ENCODE measurements at regions not wholly inside any gene's neighbourhood (a gene's known extent, or its start where the extent isn't known, plus 50 kb on each side); places are given as distances from the start of the nearest gene placed in this dataset.

- TF ChIP-seq CTCF (IDR thresholded peaks at IDR 0.05; ENCODE audit: extremely low read depth, missing control alignments), result no peak
These were observed 49.8 kb upstream of the PPARA start for GRCh38 chr22:46100401-46101105.

More at GRCh38 chr22:46100401-46101105, 49.8 kb upstream of the PPARA start:
- no peak for DNase-seq (ENCODE audit: low spot score)

Data from GM20000 (cell line).